Astrocyte (in vitro differentiated cells and primary cell): ENCODE measurements at regions not wholly inside any gene's neighbourhood (a gene's known extent, or its start where the extent isn't known, plus 50 kb on each side); places are given as distances from the start of the nearest gene placed in this dataset.

ENCODE experiments used
- DNase-seq: peaks from one replicate; pipeline ENCODE4 v3.0.0-alpha.2; 2010; ENCODE audit warnings: low read depth
- FAIRE-seq: peaks from 2 replicates; lab custom pipeline; 2011; peaks lifted over from hg19 to GRCh38; lab: Jason Lieb, UNC
- H2AFZ ChIP-seq: 2 replicates; pipeline ENCODE4 v1.6.0; 2012; ENCODE audit warnings: low read depth, low read length, inconsistent platforms
- H3K27ac ChIP-seq: 2 replicates; pipeline ENCODE4 v1.5.1; 2011; ENCODE audit warnings: low read depth, low read length, inconsistent platforms
- H3K27me3 ChIP-seq: 2 replicates; pipeline ENCODE4 v1.6.0; 2011; ENCODE audit warnings: low read length, inconsistent platforms; ENCODE audit not compliant: insufficient read depth
- H3K36me3 ChIP-seq: 2 replicates; pipeline ENCODE4 v1.5.1; 2011; ENCODE audit warnings: low read length, inconsistent platforms; ENCODE audit not compliant: insufficient read depth
- H3K4me1 ChIP-seq: 2 replicates; pipeline ENCODE4 v1.5.1; 2011; ENCODE audit warnings: low read length, inconsistent platforms; ENCODE audit not compliant: insufficient read depth
- H3K4me2 ChIP-seq: 2 replicates; pipeline ENCODE4 v1.6.0; 2012; ENCODE audit warnings: low read length, inconsistent platforms
- H3K4me3 ChIP-seq: 2 replicates; pipeline ENCODE4 v1.5.1; 2011; ENCODE audit warnings: low read depth, mild to moderate bottlenecking, low read length, inconsistent platforms; ENCODE audit not compliant: insufficient read depth
- H3K79me2 ChIP-seq: 2 replicates; pipeline ENCODE4 v1.6.0; 2012; ENCODE audit warnings: mild to moderate bottlenecking, low read length, inconsistent platforms; ENCODE audit not compliant: insufficient read depth
- H3K9ac ChIP-seq: 2 replicates; pipeline ENCODE4 v1.6.0; 2012; ENCODE audit warnings: mild to moderate bottlenecking, low read length, inconsistent platforms
- H3K9me3 ChIP-seq: 2 replicates; pipeline ENCODE4 v1.5.1; 2012; ENCODE audit warnings: low read depth, mild to moderate bottlenecking, low read length, inconsistent platforms; ENCODE audit not compliant: insufficient read depth
- H4K20me1 ChIP-seq: 2 replicates; pipeline ENCODE4 v1.6.0; 2012; ENCODE audit warnings: low read length, inconsistent platforms; ENCODE audit not compliant: insufficient read depth
- H3K27ac Mint-ChIP-seq: one replicate; pipeline ENCODE4 v1.8.0; 2021; ENCODE audit warnings: mild to moderate bottlenecking, mixed read lengths; ENCODE audit not compliant: unreplicated experiment
- H3K27me3 Mint-ChIP-seq: one replicate; pipeline ENCODE4 v1.8.0; 2021; ENCODE audit warnings: low read depth, mixed read lengths; ENCODE audit not compliant: unreplicated experiment
- H3K36me3 Mint-ChIP-seq: one replicate; pipeline ENCODE4 v1.8.0; 2021; ENCODE audit warnings: low read depth, mixed read lengths; ENCODE audit not compliant: unreplicated experiment
- H3K4me1 Mint-ChIP-seq: one replicate; pipeline ENCODE4 v1.8.0; 2021; ENCODE audit warnings: low read depth, mixed read lengths; ENCODE audit not compliant: unreplicated experiment
- H3K4me3 Mint-ChIP-seq: one replicate; pipeline ENCODE4 v1.8.0; 2021; ENCODE audit warnings: mild to moderate bottlenecking, moderate library complexity, mixed read lengths; ENCODE audit not compliant: unreplicated experiment
- H3K9me3 Mint-ChIP-seq: one replicate; pipeline ENCODE4 v1.8.0; 2021; ENCODE audit warnings: mild to moderate bottlenecking, mixed read lengths; ENCODE audit not compliant: unreplicated experiment
- CTCF ChIP-seq: IDR thresholded peaks from 2 replicates; pipeline ENCODE4 v1.5.1; 2011; ENCODE audit warnings: low read depth, mild to moderate bottlenecking, inconsistent platforms, low read length, moderate library complexity; ENCODE audit not compliant: insufficient read depth
- EZH2 ChIP-seq: IDR thresholded peaks from 2 replicates; pipeline ENCODE4 v1.6.1; 2012; ENCODE audit warnings: mild to moderate bottlenecking, low read length, inconsistent platforms; ENCODE audit not compliant: insufficient read depth

- Histone ChIP-seq H2AFZ (no peak overlapping the region), H3K36me3 (no peaks in the 10 kb centered on the region), H3K27me3 (peaks cover 3% of the 10 kb centered on the region), H3K4me2 (no peak overlapping the region), H4K20me1 (no peaks in the 10 kb centered on the region), H3K9me3 (peaks cover 5% of the 10 kb centered on the region), H3K9ac (no peak overlapping the region), H3K27ac (no peak overlapping the region), H3K79me2 (no peaks in the 10 kb centered on the region), H3K4me3 (no peak overlapping the region), H3K4me1 (peaks cover 26% of the 10 kb centered on the region)
- Mint-ChIP-seq H3K4me1 (peaks cover 38% of the 10 kb centered on the region), H3K27me3 (no peaks in the 10 kb centered on the region), H3K36me3 (no peaks in the 10 kb centered on the region), H3K4me3 (peak overlapping the region; percentile 23), H3K9me3 (peaks cover 4% of the 10 kb centered on the region), H3K27ac (no peak overlapping the region)
- DNase-seq (no peak), FAIRE-seq (no peak)
- no peak for TF ChIP-seq EZH2
- no peak for TF ChIP-seq CTCF
Measured at GRCh38 chr5:34484216-34484920, 171.8 kb upstream of the RAI14 start.

- no peak for TF ChIP-seq EZH2
- TF ChIP-seq CTCF, result no peak
- no peaks in the 10 kb centered on the region for H3K36me3 ChIP-seq
- FAIRE-seq, result no peak
- peaks cover 5% of the 10 kb centered on the region for H3K9me3 ChIP-seq
- H3K27ac Mint-ChIP-seq, result no peak overlapping the region
- H3K4me3 ChIP-seq, result no peak overlapping the region
- no peak overlapping the region for H3K4me3 Mint-ChIP-seq
- H3K9ac ChIP-seq, result peak overlapping the region; percentile 28
- H3K27me3 Mint-ChIP-seq, result no peaks in the 10 kb centered on the region
- peaks cover 3% of the 10 kb centered on the region for H3K27me3 ChIP-seq
- H3K4me2 ChIP-seq, result no peak overlapping the region
- no peaks in the 10 kb centered on the region for H3K79me2 ChIP-seq
- H4K20me1 ChIP-seq, result no peaks in the 10 kb centered on the region
- DNase-seq, result no peak
- no peaks in the 10 kb centered on the region for H3K36me3 Mint-ChIP-seq
- H3K9me3 Mint-ChIP-seq, result no peaks in the 10 kb centered on the region
- H3K27ac ChIP-seq, result no peak overlapping the region
- H2AFZ ChIP-seq, result no peak overlapping the region
- H3K4me1 ChIP-seq, result peaks cover 29% of the 10 kb centered on the region
- peaks cover 42% of the 10 kb centered on the region for H3K4me1 Mint-ChIP-seq
Measured at GRCh38 chr5:34485768-34486030, 170.4 kb upstream of the RAI14 start.

- no peaks in the 10 kb centered on the region for H3K27me3 ChIP-seq
- peak overlapping the region; percentile 28 for H3K9ac ChIP-seq
- no peak for TF ChIP-seq EZH2
- peak; percentile 90 for TF ChIP-seq CTCF
- H3K36me3 ChIP-seq, result no peaks in the 10 kb centered on the region
- no peaks in the 10 kb centered on the region for H4K20me1 ChIP-seq
- peak overlapping the region; percentile 74 for H3K4me2 ChIP-seq
- H3K4me3 ChIP-seq, result no peak overlapping the region
- no peak overlapping the region for H2AFZ ChIP-seq
- peaks cover 47% of the 10 kb centered on the region for H3K4me1 Mint-ChIP-seq
- FAIRE-seq (peak; percentile 80), DNase-seq (peak; percentile 68)
- H3K36me3 Mint-ChIP-seq, result no peaks in the 10 kb centered on the region
- H3K79me2 ChIP-seq, result no peaks in the 10 kb centered on the region
- peak overlapping the region; percentile 83 for H3K27ac ChIP-seq
- H3K4me1 ChIP-seq, result peaks cover 32% of the 10 kb centered on the region
- H3K9me3 ChIP-seq, result peaks cover 5% of the 10 kb centered on the region
- H3K4me3 Mint-ChIP-seq, result no peak overlapping the region
- peak overlapping the region; percentile 34 for H3K27ac Mint-ChIP-seq
- no peaks in the 10 kb centered on the region for H3K27me3 Mint-ChIP-seq
- no peaks in the 10 kb centered on the region for H3K9me3 Mint-ChIP-seq
Measured at GRCh38 chr5:34486160-34486848, 169.8 kb upstream of the RAI14 start.
